DND-41 (cell line): ENCODE measurements at regions not wholly inside any gene's neighbourhood (a gene's known extent, or its start where the extent isn't known, plus 50 kb on each side); places are given as distances from the start of the nearest gene placed in this dataset.

Source experiments
- ATAC-seq: fragments of 200-7000 bp; cut with Tn5 transposase; 3 replicates; pipeline ENCODE4 v1.9.1; 2021; ENCODE audit warnings: low read depth; ENCODE audit not compliant: insufficient read depth
- DNase-seq: peaks from one replicate; pipeline ENCODE4 v3.0.0-alpha.2; 2020
- H2AFZ ChIP-seq: 2 replicates; pipeline ENCODE4 v1.6.0; 2012; ENCODE audit warnings: low read depth, low read length
- H3K27ac ChIP-seq: 2 replicates; pipeline ENCODE4 v1.5.1; 2012; ENCODE audit warnings: low read length, inconsistent platforms
- H3K27me3 ChIP-seq: fragments of 200-600 bp; sonication (generic); 2 replicates; pipeline ENCODE4 v1.6.0; 2012; ENCODE audit warnings: low read length, mild to moderate bottlenecking, inconsistent platforms; ENCODE audit not compliant: insufficient read depth, poor library complexity
- H3K36me3 ChIP-seq: 2 replicates; pipeline ENCODE4 v1.5.1; 2012; ENCODE audit warnings: low read length, inconsistent platforms; ENCODE audit not compliant: insufficient read depth
- H3K4me1 ChIP-seq: 2 replicates; pipeline ENCODE4 v1.5.1; 2012; ENCODE audit warnings: mild to moderate bottlenecking, low read length; ENCODE audit not compliant: insufficient read depth
- H3K4me2 ChIP-seq: 2 replicates; pipeline ENCODE4 v1.6.0; 2012; ENCODE audit warnings: mild to moderate bottlenecking, moderate library complexity, low read length, inconsistent platforms; ENCODE audit not compliant: insufficient read depth
- H3K4me3 ChIP-seq, 2 experiments: fragments of 200-600 bp in 1 of 2; shearing (Covaris generic) in 1 of 2; 2 replicates each; pipeline ENCODE4 v1.5.1; 2012 to 2016; ENCODE audit warnings: inconsistent platforms in 2 of 2, low read length in 2 of 2, mild to moderate bottlenecking in 2 of 2, low read depth in 1 of 2, moderate library complexity in 1 of 2
- H3K79me2 ChIP-seq: 2 replicates; pipeline ENCODE4 v1.6.0; 2012; ENCODE audit warnings: low read length, inconsistent platforms; ENCODE audit not compliant: insufficient read depth
- H3K9ac ChIP-seq: 2 replicates; pipeline ENCODE4 v1.6.0; 2012; ENCODE audit warnings: low read depth, mild to moderate bottlenecking, inconsistent platforms, low read length, moderate library complexity
- H3K9me3 ChIP-seq: 2 replicates; pipeline ENCODE4 v1.5.1; 2012; ENCODE audit warnings: low read length, moderate library complexity, mild to moderate bottlenecking, inconsistent platforms; ENCODE audit not compliant: insufficient read depth, severe bottlenecking
- H4K20me1 ChIP-seq: 2 replicates; pipeline ENCODE4 v1.6.0; 2012; ENCODE audit warnings: low read length; ENCODE audit not compliant: insufficient read depth
- CTCF ChIP-seq: IDR thresholded peaks from 2 replicates; pipeline ENCODE4 v1.5.1; 2012; ENCODE audit warnings: borderline replicate concordance, low read length, moderate library complexity, mild to moderate bottlenecking; ENCODE audit not compliant: poor library complexity, severe bottlenecking; ENCODE audit errors: extremely low read depth
- EZH2 ChIP-seq: IDR thresholded peaks from 3 replicates; pipeline ENCODE4 v1.6.1; 2012; ENCODE audit warnings: borderline replicate concordance, low read depth, mild to moderate bottlenecking, moderate library complexity, low read length, inconsistent platforms; ENCODE audit not compliant: severe bottlenecking

- Histone ChIP-seq H3K9ac (no peak overlapping the region), H3K36me3 (no peaks in the 10 kb centered on the region), H3K4me3 (no peak overlapping the region), H3K27ac (no peak overlapping the region), H3K9me3 (no peaks in the 10 kb centered on the region), H3K4me2 (no peak overlapping the region), H3K27me3 (peaks cover 3% of the 10 kb centered on the region), H4K20me1 (no peaks in the 10 kb centered on the region), H2AFZ (no peak overlapping the region), H3K4me1 (no peaks in the 10 kb centered on the region), H3K79me2 (no peaks in the 10 kb centered on the region)
- TF ChIP-seq EZH2 (no peak), CTCF (no peak)
- no peak for ATAC-seq
- no peak for DNase-seq
Observed at GRCh38 chr13:80039000-80039399, 301.9 kb downstream of the SPRY2 start.

GRCh38 chr13:80038371-80038770, 302.6 kb downstream of the SPRY2 start:
- Histone ChIP-seq H3K27me3 (peaks cover 2% of the 10 kb centered on the region), H3K27ac (no peak overlapping the region), H3K9ac (no peak overlapping the region), H3K4me1 (no peaks in the 10 kb centered on the region), H3K79me2 (no peaks in the 10 kb centered on the region), H3K4me2 (no peak overlapping the region), H2AFZ (no peak overlapping the region), H4K20me1 (no peaks in the 10 kb centered on the region), H3K4me3 (no peak overlapping the region), H3K36me3 (no peaks in the 10 kb centered on the region), H3K9me3 (no peaks in the 10 kb centered on the region)
- DNase-seq (no peak), ATAC-seq (no peak)
- TF ChIP-seq CTCF, result no peak
- TF ChIP-seq EZH2, result no peak

- Histone ChIP-seq H3K4me2 (no peak overlapping the region), H4K20me1 (no peaks in the 10 kb centered on the region), H3K9me3 (no peaks in the 10 kb centered on the region), H3K4me3 (no peak overlapping the region), H3K27me3 (no peaks in the 10 kb centered on the region), H3K27ac (no peak overlapping the region), H3K4me1 (no peaks in the 10 kb centered on the region), H3K36me3 (no peaks in the 10 kb centered on the region), H2AFZ (no peak overlapping the region), H3K79me2 (no peaks in the 10 kb centered on the region), H3K9ac (no peak overlapping the region)
- DNase-seq (no peak), ATAC-seq (no peak)
- TF ChIP-seq EZH2 (no peak), CTCF (no peak)
Observed at GRCh38 chr13:80037505-80037888, 303.4 kb downstream of the SPRY2 start.
